Upper lobe of left lung (tissue), 6 donors: ENCODE measurements at regions not wholly inside any gene's neighbourhood (a gene's known extent, or its start where the extent isn't known, plus 50 kb on each side); places are given as distances from the start of the nearest gene placed in this dataset.
"Not testable (repeated sequence)": the region's sequence is repeated elsewhere in the genome, so short reads cannot be mapped to it uniquely, and the experiment has no call there.

ENCODE experiments used
- ATAC-seq, 2 donors: fragments of 200-7000 bp; cut with Tn5 transposase; one replicate each; pipeline ENCODE4 v1.9.1; 2022; ENCODE audit warnings: mild to moderate bottlenecking in 2 of 2, moderate library complexity in 2 of 2; ENCODE audit not compliant: low FRiP score in 2 of 2
- DNase-seq, 2 donors: peaks; one replicate each; pipeline ENCODE4 v3.0.0-alpha.2; 2019 to 2020
- H3K27ac ChIP-seq, 4 donors: fragments of 200-600 bp; sonication (generic); one replicate each; pipeline ENCODE4 v1.5.1; 2016 to 2019
- H3K27me3 ChIP-seq, 4 donors: fragments of 200-600 bp; sonication (generic); one replicate each; pipeline ENCODE4 v1.5.1; 2017 to 2019
- H3K36me3 ChIP-seq, 4 donors: fragments of 200-600 bp; sonication (generic); one replicate each; pipeline ENCODE4 v1.5.1; 2016 to 2019
- H3K4me1 ChIP-seq, 4 donors: fragments of 200-600 bp; sonication (generic); one replicate each; pipeline ENCODE4 v1.5.1; 2018 to 2019
- H3K4me3 ChIP-seq, 4 donors: fragments of 200-600 bp; sonication (generic); one replicate each; pipeline ENCODE4 v1.5.1; 2017 to 2019; ENCODE audit warnings: mild to moderate bottlenecking in 2 of 4, moderate library complexity in 1 of 4
- H3K9me3 ChIP-seq, 4 donors: fragments of 200-600 bp; sonication (generic); one replicate each; pipeline ENCODE4 v1.5.1; 2018 to 2019
- CTCF ChIP-seq, 6 experiments: fragments of 450-650 bp in 4 of 6; fragments of 200-600 bp in 2 of 6; sonication (generic) in 2 of 6; IDR thresholded peaks; one replicate each; pipeline ENCODE4 v1.5.1; 2016 to 2019; ENCODE audit warnings: antibody characterized with exemption in 6 of 6
- EP300 ChIP-seq, 4 donors: sonication (generic); formaldehyde crosslinking; IDR thresholded peaks; one replicate each; pipeline ENCODE4 v1.5.1; 2017; ENCODE audit warnings: antibody characterized with exemption in 4 of 4, control low read depth in 2 of 4
- POLR2A ChIP-seq, 4 donors: fragments of 450-650 bp; IDR thresholded peaks; one replicate each; pipeline ENCODE4 v1.5.1; 2016 to 2017; ENCODE audit warnings: antibody characterized with exemption in 4 of 4, mild to moderate bottlenecking in 2 of 4
- POLR2AphosphoS5 ChIP-seq, 2 donors: sonication (generic); formaldehyde crosslinking; IDR thresholded peaks; one replicate each; pipeline ENCODE4 v1.5.1; 2017; ENCODE audit warnings: antibody characterized with exemption in 2 of 2
- WGBS, 2 donors: methylation state at CpG; one replicate each; pipeline ENCODE4 v1.1.5; 2017 to 2018; 5-methylcytosine and 5-hydroxymethylcytosine counted together
- donor health status: DM: no; HTN: no; CAD: no; lungs with moderate emphysema.
- donor health status: DM: no; HTN: yes; CAD: no; lungs with severe emphysema.

- no peaks in the 10 kb centered on the region for H3K27me3 ChIP-seq
- H3K4me3 ChIP-seq = no peak overlapping the region
- H3K27ac ChIP-seq = no peak overlapping the region
- 92 to 95% methylated on average over 2 of the region's 2 CpGs for WGBS, 2 donors
- no peaks in the 10 kb centered on the region for H3K4me1 ChIP-seq
- DNase-seq = no peak
- no peaks in the 10 kb centered on the region for H3K9me3 ChIP-seq
- H3K36me3 ChIP-seq = no peaks in the 10 kb centered on the region
- TF ChIP-seq CTCF (IDR thresholded peaks at IDR 0.05) (no peak), EP300 (IDR thresholded peaks at IDR 0.05) (no peak), POLR2A (IDR thresholded peaks at IDR 0.05) (no peak), POLR2AphosphoS5 (IDR thresholded peaks at IDR 0.05) (no peak)
- no peak for ATAC-seq
These were observed 86.7 kb upstream of the USP24 start for GRCh38 chr1:55301912-55302311.

GRCh38 chr1:55300975-55301374 is 85.8 kb upstream of the USP24 start:
- H3K27ac ChIP-seq = no peak overlapping the region
- WGBS, 2 donors = 58 to 68% methylated on average over 5 of the region's 5 CpGs
- TF ChIP-seq POLR2A (IDR thresholded peaks at IDR 0.05) = no peak
- TF ChIP-seq POLR2AphosphoS5 (IDR thresholded peaks at IDR 0.05) = no peak
- no peak for TF ChIP-seq CTCF (IDR thresholded peaks at IDR 0.05)
- TF ChIP-seq EP300 (IDR thresholded peaks at IDR 0.05) = no peak
- peaks cover 0 to 3% (median 0%) of the 10 kb centered on the region in 4 donors for H3K9me3 ChIP-seq
- no peak overlapping the region for H3K4me3 ChIP-seq
- H3K4me1 ChIP-seq = no peaks in the 10 kb centered on the region
- DNase-seq = no peak
- no peaks in the 10 kb centered on the region for H3K27me3 ChIP-seq
- ATAC-seq = no peak
- H3K36me3 ChIP-seq = no peaks in the 10 kb centered on the region

- WGBS, 2 donors = 93 to 94% methylated on average over 10 of the region's 10 CpGs
- H3K4me3 ChIP-seq = no peak overlapping the region
- TF ChIP-seq CTCF (IDR thresholded peaks at IDR 0.05) = no peak
- no peak for TF ChIP-seq POLR2AphosphoS5 (IDR thresholded peaks at IDR 0.05)
- TF ChIP-seq EP300 (IDR thresholded peaks at IDR 0.05) = no peak
- no peak for TF ChIP-seq POLR2A (IDR thresholded peaks at IDR 0.05)
- no peaks in the 10 kb centered on the region for H3K36me3 ChIP-seq
- H3K27me3 ChIP-seq = no peaks in the 10 kb centered on the region
- ATAC-seq = no peak
- no peaks in the 10 kb centered on the region for H3K4me1 ChIP-seq
- no peak for DNase-seq
- H3K9me3 ChIP-seq = peaks cover 0 to 12% (median 0%) of the 10 kb centered on the region in 4 donors
- no peak overlapping the region for H3K27ac ChIP-seq
These were observed 83.2 kb upstream of the USP24 start for GRCh38 chr1:55298167-55298894.

- not testable (repeated sequence) for H3K4me1 ChIP-seq, H3K4me3 ChIP-seq, DNase-seq, ATAC-seq, H3K36me3 ChIP-seq, H3K27ac ChIP-seq, H3K27me3 ChIP-seq
- WGBS, 2 donors = 87 to 96% methylated on average over 6 of the region's 6 CpGs
- H3K9me3 ChIP-seq = peaks cover 0 to 12% (median 0%) of the 10 kb centered on the region in 4 donors
These were observed 81.1 kb upstream of the USP24 start for GRCh38 chr1:55296247-55296646.

- WGBS, 2 donors = 91 to 92% methylated on average over 5 of the region's 5 CpGs
- TF ChIP-seq POLR2A (IDR thresholded peaks at IDR 0.05) = no peak
- DNase-seq = no peak
- ATAC-seq = no peak
- Histone ChIP-seq H3K9me3 (no peaks in the 10 kb centered on the region), H3K27me3 (no peaks in the 10 kb centered on the region), H3K4me1 (no peaks in the 10 kb centered on the region), H3K27ac (no peak overlapping the region), H3K36me3 (no peaks in the 10 kb centered on the region), H3K4me3 (no peak overlapping the region)
These were observed 74.5 kb upstream of the USP24 start for GRCh38 chr1:55289614-55290013.

GRCh38 chr1:55289042-55289441 is 73.9 kb upstream of the USP24 start:
- Histone ChIP-seq H3K4me1 (no peaks in the 10 kb centered on the region), H3K36me3 (no peaks in the 10 kb centered on the region), H3K27ac (no peak overlapping the region), H3K4me3 (no peak overlapping the region), H3K9me3 (no peaks in the 10 kb centered on the region), H3K27me3 (no peaks in the 10 kb centered on the region)
- no peak for ATAC-seq
- no peak for DNase-seq
- no peak for TF ChIP-seq POLR2A (IDR thresholded peaks at IDR 0.05)
- 97 to 99% methylated on average over 7 of the region's 7 CpGs for WGBS, 2 donors
